Endothelial cell of umbilical vein (primary cell): ENCODE measurements at regions not wholly inside any gene's neighbourhood (a gene's known extent, or its start where the extent isn't known, plus 50 kb on each side); places are given as distances from the start of the nearest gene placed in this dataset.
"Not testable (repeated sequence)": the region's sequence is repeated elsewhere in the genome, so short reads cannot be mapped to it uniquely, and the experiment has no call there.

Experiments
- BruUV-seq: library from RNA; stranded (reverse); fragments of 400-500 nt; replicated peaks from 2 replicates; lab custom pipeline; 2021; lab: Mats Ljungman, UMichigan
- CTCF ChIA-PET: fragments of 300-600, 350-600 bp; sonication (Branson Sonifier 250); formaldehyde crosslinking; loops from one replicate; lab custom pipeline; 2021; ENCODE audit warnings: antibody characterized with exemption, inconsistent platforms; lab: Charles Lee
- POLR2A ChIA-PET: fragments of 300-600, 350-600 bp; sonication (Branson Sonifier 250); formaldehyde crosslinking; loops from one replicate; lab custom pipeline; 2021; ENCODE audit warnings: antibody characterized with exemption, inconsistent platforms; lab: Charles Lee
- DNase-seq: peaks from one replicate; pipeline ENCODE4 v3.0.0-alpha.2; 2011; ENCODE audit warnings: low read depth, low spot score
- FAIRE-seq: peaks from 2 replicates; lab custom pipeline; 2011; peaks lifted over from hg19 to GRCh38; lab: Jason Lieb, UNC
- H2AFZ ChIP-seq: 2 replicates; pipeline ENCODE4 v1.6.0; 2012; ENCODE audit warnings: low read depth, low read length, control low read depth, inconsistent platforms
- H3K27ac ChIP-seq: 2 replicates; pipeline ENCODE4 v1.5.1; 2011; ENCODE audit warnings: low read depth, mild to moderate bottlenecking, control low read depth, low read length, moderate library complexity; ENCODE audit not compliant: insufficient read depth
- H3K27me3 ChIP-seq, 2 experiments: 2 replicates each; pipeline versions ENCODE4 v1.6.0 to v1.6.1; 2011; ENCODE audit warnings: low read length in 2 of 2, mixed read lengths in 1 of 2; ENCODE audit not compliant: control insufficient read depth in 2 of 2, insufficient read depth in 2 of 2
- H3K36me3 ChIP-seq, 2 experiments: 2 replicates in 1 of 2; 3 replicates in 1 of 2; pipeline ENCODE4 v1.5.1; 2011; ENCODE audit warnings: low read length in 2 of 2, mild to moderate bottlenecking in 1 of 2, moderate library complexity in 1 of 2; ENCODE audit not compliant: control insufficient read depth in 2 of 2, insufficient read depth in 2 of 2; ENCODE audit errors: extremely low read depth in 1 of 2
- H3K4me1 ChIP-seq: 3 replicates; pipeline ENCODE4 v1.5.1; 2011; ENCODE audit warnings: mild to moderate bottlenecking, low read length; ENCODE audit not compliant: control insufficient read depth, insufficient read depth; ENCODE audit errors: extremely low read depth
- H3K4me2 ChIP-seq: 2 replicates; pipeline ENCODE4 v1.6.1; 2011; ENCODE audit warnings: low read length, control low read depth, mixed read lengths; ENCODE audit not compliant: insufficient read depth
- H3K4me3 ChIP-seq, 3 experiments: fragments of 200-600 bp in 1 of 3; sonication (generic), shearing (Covaris generic) in 1 of 3; replicated peaks in 1 of 3; 2 replicates each; pipeline ENCODE4 v1.5.1; 2011 to 2016; ENCODE audit warnings: control low read depth in 3 of 3, low read length in 3 of 3, mild to moderate bottlenecking in 2 of 3, inconsistent platforms in 1 of 3, low read depth in 1 of 3, moderate library complexity in 1 of 3; ENCODE audit not compliant: insufficient read depth in 1 of 3
- H3K79me2 ChIP-seq: 2 replicates; pipeline ENCODE4 v1.6.0; 2012; ENCODE audit warnings: low read length, inconsistent platforms; ENCODE audit not compliant: control insufficient read depth, insufficient read depth
- H3K9ac ChIP-seq: replicated peaks from 2 replicates; pipeline ENCODE3; 2011; ENCODE audit warnings: low read length, control low read depth; ENCODE audit not compliant: insufficient read depth; ENCODE audit errors: extremely low read depth
- H3K9me1 ChIP-seq: replicated peaks from 3 replicates; pipeline ENCODE4 v1.6.0; 2011; ENCODE audit warnings: mild to moderate bottlenecking, low read length; ENCODE audit not compliant: control insufficient read depth, insufficient read depth; ENCODE audit errors: extremely low read depth
- H3K9me3 ChIP-seq: replicated peaks from 2 replicates; pipeline ENCODE4 v1.5.1; 2012; ENCODE audit warnings: low read length, inconsistent platforms; ENCODE audit not compliant: control insufficient read depth, insufficient read depth
- H4K20me1 ChIP-seq: replicated peaks from 2 replicates; pipeline ENCODE3; 2011; ENCODE audit warnings: mild to moderate bottlenecking, low read length; ENCODE audit not compliant: control insufficient read depth, insufficient read depth; ENCODE audit errors: extremely low read depth
- GATA2 ChIP-seq: IDR thresholded peaks from 2 replicates; pipeline ENCODE4 v1.7.0; 2011; ENCODE audit warnings: low read depth, mild to moderate bottlenecking, moderate library complexity, mixed read lengths, low read length; ENCODE audit not compliant: insufficient read length, insufficient read depth
- POLR2AphosphoS5 ChIP-seq: IDR thresholded peaks from 2 replicates; pipeline ENCODE4 v1.6.1; 2012; ENCODE audit warnings: low read depth, mild to moderate bottlenecking, control low read depth, low read length, moderate library complexity; ENCODE audit not compliant: insufficient read depth
- dilution Hi-C: fragments of 300-500 bp; cut with MboI; formaldehyde crosslinking; loops from one replicate; pipeline ENCODE4 v1.15.0; 2019; ENCODE audit warnings: low sequenced_read_pairs; ENCODE audit not compliant: extremely low pct_ligation_motif_present
- intact Hi-C: fragments of 100-400 bp; cut with micrococcal nuclease; formaldehyde crosslinking; loops from one replicate; pipeline ENCODE4 v1.10.0; 2022

GRCh38 chr6:137941995-137942394, 74.9 kb downstream of the TNFAIP3 start:
- BruUV-seq = no TSS peak
- H3K27me3 ChIP-seq = no peaks in the 10 kb centered on the region
- no peaks in the 10 kb centered on the region for H3K36me3 ChIP-seq
- no peak overlapping the region for H2AFZ ChIP-seq
- H3K9me3 ChIP-seq = no peaks in the 10 kb centered on the region
- H3K4me3 ChIP-seq = no peak overlapping the region
- H3K9ac ChIP-seq = no peak overlapping the region
- DNase-seq = no peak
- no peaks in the 10 kb centered on the region for H4K20me1 ChIP-seq
- no peak overlapping the region for H3K4me2 ChIP-seq
- H3K4me1 ChIP-seq = no peaks in the 10 kb centered on the region
- no peaks in the 10 kb centered on the region for H3K9me1 ChIP-seq
- ChIA-PET POLR2A (no interaction called here), CTCF (interaction anchor here (1.4 to 5.0 kb wide), 3 partner anchors 144 to 238 kb away, joined by 3 to 48 read pairs (median 6); no protein-coding TSS in a partner anchor)
- intact Hi-C loops (no loop called here), dilution Hi-C loops (loop anchor here (25.0 kb wide), 1 partner anchor 205 kb away; no protein-coding TSS in a partner anchor)
- no peak for TF ChIP-seq POLR2AphosphoS5
- no peaks in the 10 kb centered on the region for H3K79me2 ChIP-seq
- FAIRE-seq = no peak
- H3K27ac ChIP-seq = no peak overlapping the region

GRCh38 chr6:137942736-137943135, 75.7 kb downstream of the TNFAIP3 start:
- no peak for TF ChIP-seq GATA2
- no TSS peak for BruUV-seq
- dilution Hi-C loops = loop anchor here (25.0 kb wide), 1 partner anchor 205 kb away; no protein-coding TSS in a partner anchor
- no peaks in the 10 kb centered on the region for H3K27me3 ChIP-seq
- H2AFZ ChIP-seq = no peak overlapping the region
- intact Hi-C loops = no loop called here
- H3K4me3 ChIP-seq = no peak overlapping the region
- no peaks in the 10 kb centered on the region for H3K9me1 ChIP-seq
- no peak overlapping the region for H3K27ac ChIP-seq
- DNase-seq = no peak
- H3K4me2 ChIP-seq = no peak overlapping the region
- H3K9ac ChIP-seq = no peak overlapping the region
- POLR2A ChIA-PET = no interaction called here
- H3K4me1 ChIP-seq = no peaks in the 10 kb centered on the region
- H3K79me2 ChIP-seq = no peaks in the 10 kb centered on the region
- FAIRE-seq = no peak
- no peaks in the 10 kb centered on the region for H3K9me3 ChIP-seq
- CTCF ChIA-PET = interaction anchor here (0.9 to 5.0 kb wide), 7 partner anchors 41 to 238 kb away, joined by 3 to 48 read pairs (median 4); partner anchors contain the start of gene TNFAIP3
- no peaks in the 10 kb centered on the region for H3K36me3 ChIP-seq
- no peaks in the 10 kb centered on the region for H4K20me1 ChIP-seq

GRCh38 chr6:137944381-137944780, 77.3 kb downstream of the TNFAIP3 start:
- CTCF ChIA-PET = interaction anchor here (0.7 to 5.6 kb wide), 40 partner anchors 10 to 286 kb away, joined by 3 to 111 read pairs (median 4); partner anchors contain the start of gene TNFAIP3
- FAIRE-seq = peak; percentile 31

More at GRCh38 chr6:137944381-137944780, 77.3 kb downstream of the TNFAIP3 start:
- dilution Hi-C loops = loop anchor here (25.0 kb wide), 1 partner anchor 207 kb away; no protein-coding TSS in a partner anchor
- H3K9me3 ChIP-seq, H3K27ac ChIP-seq, POLR2A ChIA-PET, H3K4me1 ChIP-seq, H3K9me1 ChIP-seq, H3K4me3 ChIP-seq, H4K20me1 ChIP-seq, intact Hi-C loops, H2AFZ ChIP-seq, H3K27me3 ChIP-seq, BruUV-seq, H3K36me3 ChIP-seq, H3K4me2 ChIP-seq, H3K79me2 ChIP-seq, DNase-seq, H3K9ac ChIP-seq: not testable (repeated sequence)
